SU-DHL-6 (cell line): ENCODE measurements at regions not wholly inside any gene's neighbourhood (a gene's known extent, or its start where the extent isn't known, plus 50 kb on each side); places are given as distances from the start of the nearest gene placed in this dataset.

Experiments
- H2AFZ ChIP-seq: fragments of 200-600 bp; sonication (generic); 2 replicates; pipeline ENCODE4 v1.6.1; 2014; ENCODE audit warnings: low read depth, mild to moderate bottlenecking, moderate library complexity, mixed read lengths, antibody characterized with exemption, low read length; ENCODE audit not compliant: severe bottlenecking
- H3F3A ChIP-seq: fragments of 200-600 bp; shearing (Covaris generic); 2 replicates; pipeline ENCODE4 v1.6.0; 2016; ENCODE audit warnings: antibody characterized with exemption, mild to moderate bottlenecking; ENCODE audit not compliant: insufficient read depth
- H3K27ac ChIP-seq: fragments of 200-600 bp; sonication (generic); 2 replicates; pipeline ENCODE4 v1.5.1; 2016; ENCODE audit warnings: low read depth, mild to moderate bottlenecking, low read length, moderate library complexity, mixed read lengths
- H3K27me3 ChIP-seq: fragments of 200-600 bp; sonication (generic), shearing (Covaris generic); 2 replicates; pipeline ENCODE4 v1.6.0; 2014; ENCODE audit warnings: mild to moderate bottlenecking, low read length
- H3K36me3 ChIP-seq: fragments of 200-600 bp; sonication (generic); 2 replicates; pipeline ENCODE4 v1.6.1; 2014; ENCODE audit warnings: mild to moderate bottlenecking, low read length, mixed read lengths
- H3K4me2 ChIP-seq: fragments of 300-600, 200-600 bp; shearing (Covaris generic), sonication (generic); 2 replicates; pipeline ENCODE4 v1.6.0; 2014; ENCODE audit warnings: low read length, low read depth, mild to moderate bottlenecking; ENCODE audit not compliant: poor library complexity, severe bottlenecking
- H3K4me3 ChIP-seq: fragments of 200-600 bp; sonication (generic); 2 replicates; pipeline ENCODE4 v1.5.1; 2014; ENCODE audit warnings: antibody characterized with exemption, low read length, mild to moderate bottlenecking, mixed read lengths; ENCODE audit not compliant: insufficient read depth, poor library complexity, severe bottlenecking
- H3K79me2 ChIP-seq: fragments of 200-600 bp; sonication (generic); 2 replicates; pipeline ENCODE4 v1.6.1; 2014; ENCODE audit warnings: mild to moderate bottlenecking, low read length, moderate library complexity; ENCODE audit not compliant: insufficient read depth
- H3K9ac ChIP-seq: fragments of 200-600 bp; sonication (generic); 2 replicates; pipeline ENCODE4 v1.7.0; 2014; ENCODE audit warnings: mild to moderate bottlenecking, low read length
- H3K9me2 ChIP-seq: fragments of 200-600 bp; sonication (generic); replicated peaks from 2 replicates; pipeline ENCODE4 v1.6.1; 2014; ENCODE audit warnings: low read length; ENCODE audit not compliant: insufficient read depth
- H3K9me3 ChIP-seq: fragments of 200-600 bp; sonication (generic); 2 replicates; pipeline ENCODE4 v1.6.1; 2014; ENCODE audit warnings: low read length, mixed read lengths; ENCODE audit not compliant: insufficient read depth
- H4K20me1 ChIP-seq: fragments of 200-600 bp; sonication (generic); 2 replicates; pipeline ENCODE4 v1.6.1; 2014; ENCODE audit warnings: low read depth, mild to moderate bottlenecking, antibody characterized with exemption, low read length, moderate library complexity, mixed read lengths
- EZH2phosphoT487 ChIP-seq: fragments of 200-600 bp; sonication (generic), shearing (Covaris generic); conservative IDR thresholded peaks from 2 replicates; pipeline ENCODE4 v1.6.1; 2018; ENCODE audit warnings: mild to moderate bottlenecking, antibody characterized with exemption, low read length, moderate library complexity, mixed read lengths
- TF ChIP-seq, protein P1 (sequence below): fragments of 200-600 bp; sonication (generic); IDR thresholded peaks from one replicate; pipeline ENCODE4 v1.5.1; 2017; ENCODE audit warnings: antibody characterized with exemption, mild to moderate bottlenecking, low read length, moderate library complexity; ENCODE audit not compliant: insufficient read depth, poor library complexity, severe bottlenecking

DNA sequence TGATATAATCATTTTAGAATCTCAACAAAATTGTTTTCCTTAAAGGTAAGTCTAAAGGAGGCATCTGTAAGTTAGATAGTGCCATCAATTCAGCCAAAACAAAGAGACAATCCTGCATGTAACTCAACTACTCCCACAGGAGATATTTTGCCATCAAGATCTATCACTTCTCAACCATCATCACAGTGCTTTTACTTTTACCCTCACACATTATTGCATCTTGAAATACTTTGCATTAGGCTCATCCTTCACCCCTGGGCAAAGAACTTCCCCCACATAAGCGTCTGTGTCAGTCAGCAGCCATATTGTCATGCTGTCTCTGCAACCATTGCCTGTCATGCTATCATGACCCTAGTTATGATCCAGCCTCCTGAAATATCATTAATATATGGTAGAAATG, 54.9 kb upstream of the NLGN1 start:
- no peak overlapping the region for H3K9ac ChIP-seq
- H4K20me1 ChIP-seq, result no peaks in the 10 kb centered on the region
- no peaks in the 10 kb centered on the region for H3K79me2 ChIP-seq
- no peaks in the 10 kb centered on the region for H3K9me2 ChIP-seq
- H3F3A ChIP-seq, result no peaks in the 10 kb centered on the region
- H3K27me3 ChIP-seq, result no peaks in the 10 kb centered on the region
- H3K27ac ChIP-seq, result no peak overlapping the region
- H3K4me2 ChIP-seq, result no peak overlapping the region
- TF ChIP-seq EZH2phosphoT487, result no peak
- TF ChIP-seq, protein P1, sequence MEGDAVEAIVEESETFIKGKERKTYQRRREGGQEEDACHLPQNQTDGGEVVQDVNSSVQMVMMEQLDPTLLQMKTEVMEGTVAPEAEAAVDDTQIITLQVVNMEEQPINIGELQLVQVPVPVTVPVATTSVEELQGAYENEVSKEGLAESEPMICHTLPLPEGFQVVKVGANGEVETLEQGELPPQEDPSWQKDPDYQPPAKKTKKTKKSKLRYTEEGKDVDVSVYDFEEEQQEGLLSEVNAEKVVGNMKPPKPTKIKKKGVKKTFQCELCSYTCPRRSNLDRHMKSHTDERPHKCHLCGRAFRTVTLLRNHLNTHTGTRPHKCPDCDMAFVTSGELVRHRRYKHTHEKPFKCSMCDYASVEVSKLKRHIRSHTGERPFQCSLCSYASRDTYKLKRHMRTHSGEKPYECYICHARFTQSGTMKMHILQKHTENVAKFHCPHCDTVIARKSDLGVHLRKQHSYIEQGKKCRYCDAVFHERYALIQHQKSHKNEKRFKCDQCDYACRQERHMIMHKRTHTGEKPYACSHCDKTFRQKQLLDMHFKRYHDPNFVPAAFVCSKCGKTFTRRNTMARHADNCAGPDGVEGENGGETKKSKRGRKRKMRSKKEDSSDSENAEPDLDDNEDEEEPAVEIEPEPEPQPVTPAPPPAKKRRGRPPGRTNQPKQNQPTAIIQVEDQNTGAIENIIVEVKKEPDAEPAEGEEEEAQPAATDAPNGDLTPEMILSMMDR, result no peak
- no peak overlapping the region for H2AFZ ChIP-seq
- H3K9me3 ChIP-seq, result no peaks in the 10 kb centered on the region
- no peaks in the 10 kb centered on the region for H3K36me3 ChIP-seq
- no peak overlapping the region for H3K4me3 ChIP-seq

DNA sequence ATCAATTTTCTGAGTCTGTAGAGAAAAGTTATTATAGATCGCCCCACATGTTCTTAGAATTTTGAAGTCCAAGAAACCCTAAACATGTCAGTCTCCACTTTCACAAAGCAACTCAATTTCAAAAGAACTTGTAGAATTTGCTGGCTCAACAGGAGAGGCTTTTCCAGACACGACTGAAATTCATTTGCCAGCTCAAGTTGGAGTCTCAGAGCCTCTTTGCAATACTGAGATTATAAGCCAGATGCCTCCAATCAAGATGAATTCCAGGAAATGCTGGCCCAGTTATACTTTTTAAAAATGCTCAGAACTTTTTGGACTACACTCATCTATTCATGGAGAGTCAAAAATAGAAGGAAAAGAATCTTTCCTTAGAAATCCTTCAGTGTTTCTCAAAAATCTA, 56.9 kb upstream of the NLGN1 start:
- no peaks in the 10 kb centered on the region for H4K20me1 ChIP-seq
- TF ChIP-seq, protein P1, result no peak
- TF ChIP-seq EZH2phosphoT487, result no peak

DNA sequence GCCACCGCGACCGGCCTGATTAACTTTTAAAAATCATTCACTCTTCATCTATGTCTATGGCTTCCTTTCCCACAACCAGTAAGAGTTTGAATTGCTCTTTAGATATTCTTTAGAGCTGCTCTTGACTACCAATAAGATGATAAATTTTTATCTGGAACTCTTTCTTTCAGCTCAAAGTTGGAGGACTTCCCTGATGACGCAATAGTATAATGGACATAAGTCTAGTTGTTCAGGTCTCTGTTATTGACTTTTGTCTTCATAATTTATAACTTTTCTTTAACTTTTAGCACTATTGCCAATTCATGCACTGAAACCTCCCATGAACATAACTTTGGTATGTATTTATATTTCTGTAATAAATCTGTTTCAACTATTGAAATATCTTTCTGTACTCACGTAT, 61.3 kb upstream of the NLGN1 start:
- Histone ChIP-seq H3F3A (no peaks in the 10 kb centered on the region), H3K9me3 (no peaks in the 10 kb centered on the region), H3K79me2 (no peaks in the 10 kb centered on the region), H3K27ac (no peak overlapping the region), H3K9ac (no peak overlapping the region), H3K4me3 (no peak overlapping the region), H4K20me1 (no peaks in the 10 kb centered on the region), H3K27me3 (no peaks in the 10 kb centered on the region), H2AFZ (no peak overlapping the region), H3K4me2 (no peak overlapping the region), H3K36me3 (no peaks in the 10 kb centered on the region), H3K9me2 (no peaks in the 10 kb centered on the region)
- TF ChIP-seq, protein P1, result no peak
- TF ChIP-seq EZH2phosphoT487, result no peak

More for the DNA sequence above, 56.9 kb upstream of the NLGN1 start:
- no peak overlapping the region for H2AFZ ChIP-seq
- no peak overlapping the region for H3K4me2 ChIP-seq
- no peak overlapping the region for H3K4me3 ChIP-seq
- H3K9me2 ChIP-seq, result no peaks in the 10 kb centered on the region
- no peaks in the 10 kb centered on the region for H3F3A ChIP-seq
- H3K27me3 ChIP-seq, result no peaks in the 10 kb centered on the region
- H3K36me3 ChIP-seq, result no peaks in the 10 kb centered on the region
- H3K9ac ChIP-seq, result no peak overlapping the region
- H3K79me2 ChIP-seq, result no peaks in the 10 kb centered on the region
- H3K27ac ChIP-seq, result no peak overlapping the region
- H3K9me3 ChIP-seq, result no peaks in the 10 kb centered on the region

DNA sequence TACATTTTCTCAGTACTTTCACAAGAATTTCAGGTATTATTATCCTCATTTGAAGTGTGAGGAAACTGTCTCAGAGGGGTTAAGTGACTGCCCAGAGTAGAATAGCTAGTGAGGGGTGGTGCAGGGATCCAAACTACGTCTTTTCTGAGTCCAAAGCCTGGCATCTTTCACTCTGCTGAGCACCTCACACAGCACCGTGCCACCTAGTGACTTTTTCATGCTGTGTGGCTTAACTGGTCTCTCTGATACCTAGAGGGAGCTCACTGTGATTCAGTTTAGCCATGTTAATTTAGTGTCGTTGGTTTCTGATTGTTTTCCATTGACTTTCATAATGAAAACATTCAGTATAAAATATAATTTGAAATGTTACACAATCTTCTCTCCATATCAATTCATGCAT, 91.4 kb upstream of the NLGN1 start:
- H3K4me3 ChIP-seq, result no peak overlapping the region
- H2AFZ ChIP-seq, result no peak overlapping the region
- no peaks in the 10 kb centered on the region for H3K79me2 ChIP-seq
- H3K9ac ChIP-seq, result no peak overlapping the region
- no peaks in the 10 kb centered on the region for H3K9me3 ChIP-seq
- no peak for TF ChIP-seq EZH2phosphoT487
- TF ChIP-seq, protein P1, result no peak
- H3K9me2 ChIP-seq, result no peaks in the 10 kb centered on the region
- H3K27me3 ChIP-seq, result no peaks in the 10 kb centered on the region
- H3F3A ChIP-seq, result no peaks in the 10 kb centered on the region
- H3K36me3 ChIP-seq, result no peaks in the 10 kb centered on the region
- H4K20me1 ChIP-seq, result no peaks in the 10 kb centered on the region
- no peak overlapping the region for H3K27ac ChIP-seq
- H3K4me2 ChIP-seq, result no peak overlapping the region
